H1 (cell line): ENCODE measurements at regions not wholly inside any gene's neighbourhood (a gene's known extent, or its start where the extent isn't known, plus 50 kb on each side); places are given as distances from the start of the nearest gene placed in this dataset.

Source experiments
- CTCF ChIA-PET: fragments of 300-600 bp; sonication (Branson Sonifier 250); formaldehyde crosslinking; loops from one replicate; lab custom pipeline; 2021; ENCODE audit not compliant: partially characterized antibody; lab: Charles Lee
- POLR2A ChIA-PET: fragments of 300-600 bp; sonication (Branson Sonifier 250); formaldehyde crosslinking; loops from one replicate; lab custom pipeline; 2021; ENCODE audit warnings: inconsistent platforms; ENCODE audit not compliant: partially characterized antibody; lab: Charles Lee
- DNase-seq, 2 experiments: peaks; one replicate each; pipeline versions ENCODE4 v3.0.0 to v3.0.0-alpha.2; 2010 to 2022; ENCODE audit warnings: low spot score in 2 of 2, low read depth in 1 of 2, mixed read lengths in 1 of 2
- FAIRE-seq: peaks from 2 replicates; lab custom pipeline; 2011; peaks lifted over from hg19 to GRCh38; lab: Jason Lieb, UNC
- H2AFZ ChIP-seq: 2 replicates; pipeline ENCODE4 v1.8.1; 2012; ENCODE audit warnings: low read length, inconsistent platforms
- H2AK5ac ChIP-seq: 2 replicates; pipeline ENCODE4 v1.6.1; 2013; ENCODE audit warnings: low read depth, low read length
- H2BK120ac ChIP-seq: replicated peaks from 2 replicates; pipeline ENCODE3; 2013; ENCODE audit warnings: low read depth, low read length, inconsistent platforms
- H2BK12ac ChIP-seq: 2 replicates; pipeline ENCODE4 v1.6.1; 2013; ENCODE audit warnings: low read depth, low read length
- H2BK15ac ChIP-seq: 2 replicates; pipeline ENCODE4 v1.6.1; 2013; ENCODE audit warnings: low read length
- H2BK20ac ChIP-seq: 2 replicates; pipeline ENCODE4 v1.6.1; 2013; ENCODE audit warnings: low read length
- H2BK5ac ChIP-seq: 2 replicates; pipeline ENCODE4 v1.6.1; 2013; ENCODE audit warnings: low read depth, low read length
- H3K14ac ChIP-seq: 2 replicates; pipeline ENCODE4 v1.6.1; 2013; ENCODE audit warnings: inconsistent platforms; ENCODE audit not compliant: insufficient read length
- H3K18ac ChIP-seq: 2 replicates; pipeline ENCODE4 v1.6.1; 2013; ENCODE audit warnings: low read length; ENCODE audit errors: extremely low read depth
- H3K23ac ChIP-seq: 2 replicates; pipeline ENCODE4 v1.6.1; 2013; ENCODE audit warnings: inconsistent platforms; ENCODE audit not compliant: insufficient read length
- H3K23me2 ChIP-seq: 2 replicates; pipeline ENCODE4 v1.6.1; 2013; ENCODE audit warnings: low read depth, low read length
- H3K27ac ChIP-seq: 2 replicates; pipeline ENCODE4 v1.6.1; 2011; ENCODE audit warnings: low read depth, low read length, inconsistent platforms
- H3K27me3 ChIP-seq, 4 experiments: replicated peaks in 1 of 4; 1 replicate in 1 of 4; 2 replicates in 3 of 4; pipeline versions ENCODE4 v1.6.1 to v1.8.1; 2011 to 2013; ENCODE audit warnings: low read length in 3 of 4, mild to moderate bottlenecking in 3 of 4, inconsistent platforms in 2 of 4, mixed read lengths in 2 of 4, moderate library complexity in 1 of 4; ENCODE audit not compliant: control insufficient read depth in 3 of 4, insufficient read depth in 3 of 4; ENCODE audit errors: extremely low read depth in 1 of 4
- H3K36me3 ChIP-seq, 4 experiments: 2 replicates each; pipeline versions ENCODE4 v1.6.1 to v1.8.1; 2011 to 2013; ENCODE audit warnings: mild to moderate bottlenecking in 4 of 4, low read length in 3 of 4, moderate library complexity in 2 of 4, control low read depth in 1 of 4, inconsistent platforms in 1 of 4; ENCODE audit not compliant: insufficient read depth in 4 of 4, control insufficient read depth in 2 of 4
- H3K4ac ChIP-seq: replicated peaks from 2 replicates; pipeline ENCODE3; 2013; ENCODE audit warnings: low read length, low read depth, mixed read lengths, inconsistent platforms; ENCODE audit not compliant: insufficient read length
- H3K4me1 ChIP-seq, 4 experiments: replicated peaks in 1 of 4; 1 replicate in 1 of 4; 2 replicates in 3 of 4; pipeline versions ENCODE4 v1.6.1 to v1.8.1; 2011 to 2013; ENCODE audit warnings: low read length in 3 of 4, inconsistent platforms in 2 of 4, mixed read lengths in 1 of 4; ENCODE audit not compliant: insufficient read depth in 4 of 4, control insufficient read depth in 3 of 4
- H3K4me2 ChIP-seq, 2 experiments: 2 replicates each; pipeline versions ENCODE4 v1.6.1 to v1.8.1; 2011 to 2013; ENCODE audit warnings: low read depth in 2 of 2, low read length in 2 of 2, control low read depth in 1 of 2, inconsistent platforms in 1 of 2, mild to moderate bottlenecking in 1 of 2; ENCODE audit not compliant: insufficient read depth in 1 of 2
- H3K4me3 ChIP-seq, 4 experiments: fragments of 200-600, 300-600 bp in 1 of 4; sonication (generic), shearing (Covaris generic), sonication (Bioruptor Twin) in 1 of 4; 2 replicates each; pipeline versions ENCODE4 v1.5.1 to v1.8.1; 2011 to 2016; ENCODE audit warnings: low read length in 4 of 4, low read depth in 3 of 4, control low read depth in 2 of 4, inconsistent platforms in 2 of 4, mild to moderate bottlenecking in 2 of 4, mixed read lengths in 1 of 4, moderate library complexity in 1 of 4; ENCODE audit not compliant: insufficient read depth in 2 of 4; ENCODE audit errors: extremely low read depth in 1 of 4
- H3K56ac ChIP-seq: replicated peaks from 2 replicates; pipeline ENCODE3; 2013; ENCODE audit warnings: low read depth, mild to moderate bottlenecking, mixed read lengths, low read length, inconsistent platforms; ENCODE audit not compliant: insufficient read length
- H3K79me1 ChIP-seq: 2 replicates; pipeline ENCODE4 v1.6.1; 2013; ENCODE audit warnings: low read depth, low read length, control low read depth
- H3K79me2 ChIP-seq, 2 experiments: 2 replicates each; pipeline versions ENCODE4 v1.6.1 to v1.8.1; 2012 to 2013; ENCODE audit warnings: low read length in 2 of 2, mild to moderate bottlenecking in 2 of 2, inconsistent platforms in 1 of 2; ENCODE audit not compliant: insufficient read depth in 2 of 2, control insufficient read depth in 1 of 2
- H3K9ac ChIP-seq, 4 experiments: replicated peaks in 1 of 4; 1 replicate in 1 of 4; 2 replicates in 3 of 4; pipeline versions ENCODE4 v1.6.1 to v1.8.1; 2011 to 2013; ENCODE audit warnings: low read depth in 3 of 4, low read length in 3 of 4, control low read depth in 2 of 4, mild to moderate bottlenecking in 2 of 4, moderate library complexity in 2 of 4, inconsistent platforms in 1 of 4; ENCODE audit errors: extremely low read depth in 1 of 4
- H3K9me3 ChIP-seq, 2 experiments: 2 replicates each; pipeline versions ENCODE4 v1.6.1 to v1.8.1; 2012 to 2013; ENCODE audit warnings: mild to moderate bottlenecking in 2 of 2, moderate library complexity in 2 of 2, control low read depth in 1 of 2, inconsistent platforms in 1 of 2, low read depth in 1 of 2, low read length in 1 of 2, mixed read lengths in 1 of 2; ENCODE audit not compliant: insufficient read depth in 2 of 2
- H4K20me1 ChIP-seq, 2 experiments: replicated peaks in 1 of 2; 2 replicates each; pipeline versions ENCODE3 to v1.8.1; 2011 to 2013; ENCODE audit warnings: inconsistent platforms in 2 of 2, low read length in 2 of 2, mild to moderate bottlenecking in 1 of 2; ENCODE audit not compliant: insufficient read depth in 2 of 2, control insufficient read depth in 1 of 2
- H4K5ac ChIP-seq: 2 replicates; pipeline ENCODE4 v1.6.1; 2013; ENCODE audit warnings: low read length, low read depth, mixed read lengths, inconsistent platforms; ENCODE audit not compliant: insufficient read length
- H4K8ac ChIP-seq: 2 replicates; pipeline ENCODE4 v1.8.0; 2013; ENCODE audit warnings: mild to moderate bottlenecking, moderate library complexity, low read length, inconsistent platforms; ENCODE audit not compliant: insufficient read depth; ENCODE audit errors: extremely low read depth
- H4K91ac ChIP-seq: replicated peaks from 2 replicates; pipeline ENCODE3; 2013; ENCODE audit warnings: low read length, mixed read lengths, inconsistent platforms; ENCODE audit not compliant: insufficient read length
- ATF2 ChIP-seq: IDR thresholded peaks from 2 replicates; pipeline ENCODE4 v1.6.1; 2012; ENCODE audit warnings: low read length, inconsistent platforms
- BRCA1 ChIP-seq: IDR thresholded peaks from 2 replicates; pipeline ENCODE4 v1.6.1; 2012; ENCODE audit warnings: low read depth, low read length, improper control_type of control experiment
- CREB1 ChIP-seq: IDR thresholded peaks from 2 replicates; pipeline ENCODE4 v1.6.1; 2012; ENCODE audit warnings: inconsistent platforms
- CTBP2 ChIP-seq: IDR thresholded peaks from 2 replicates; pipeline ENCODE4 v1.7.0; 2011; ENCODE audit warnings: borderline replicate concordance, mild to moderate bottlenecking, moderate library complexity, mixed read lengths, low read length; ENCODE audit not compliant: insufficient read depth, insufficient read length
- SIN3A ChIP-seq, 2 experiments: IDR thresholded peaks in 1 of 2; conservative IDR thresholded peaks in 1 of 2; 2 replicates each; pipeline ENCODE4 v1.6.1; 2011 to 2012; ENCODE audit warnings: low read length in 2 of 2, improper control_type of control experiment in 1 of 2, low read depth in 1 of 2, mild to moderate bottlenecking in 1 of 2
- SIRT6 ChIP-seq: IDR thresholded peaks from one replicate; pipeline ENCODE4 v1.7.1; 2012; ENCODE audit warnings: low read length, inconsistent platforms
- SP4 ChIP-seq: IDR thresholded peaks from 2 replicates; pipeline ENCODE4 v1.6.1; 2012; ENCODE audit warnings: low read length, inconsistent platforms
- YY1 ChIP-seq: IDR thresholded peaks from 2 replicates; pipeline ENCODE4 v1.6.1; 2011; ENCODE audit warnings: low read depth, mild to moderate bottlenecking, low read length
- WGBS, 2 experiments: shearing (Covaris generic) in 1 of 2; methylation state at CpG; one replicate each; pipeline versions ENCODE4 v1.1.6 to v1.1.7; 2013 to 2015; ENCODE audit warnings: low lambda C conversion rate in 2 of 2, mixed read lengths in 2 of 2, inconsistent platforms in 1 of 2, low coverage in 1 of 2, missing lambda C conversion rate in 1 of 2; ENCODE audit not compliant: insufficient replicate concordance in 2 of 2, insufficient coverage in 1 of 2, insufficient read length in 1 of 2; ENCODE audit errors: extremely low coverage in 1 of 2, missing lambda C conversion rate in 1 of 2; 5-methylcytosine and 5-hydroxymethylcytosine counted together
- TF ChIP-seq, protein P1 (sequence below), 3 experiments: IDR thresholded peaks; 1 replicate in 2 of 3; 2 replicates in 1 of 3; pipeline versions ENCODE4 v1.5.1 to v1.6.1; 2011; ENCODE audit warnings: low read length in 3 of 3, mild to moderate bottlenecking in 3 of 3, inconsistent platforms in 2 of 3, low read depth in 1 of 3, moderate library complexity in 1 of 3; ENCODE audit not compliant: insufficient read depth in 1 of 3; ENCODE audit errors: control extremely low read depth in 1 of 3
- TF ChIP-seq, protein P2 (sequence below): IDR thresholded peaks from 2 replicates; pipeline ENCODE4 v1.6.1; 2012; ENCODE audit warnings: inconsistent platforms

DNA sequence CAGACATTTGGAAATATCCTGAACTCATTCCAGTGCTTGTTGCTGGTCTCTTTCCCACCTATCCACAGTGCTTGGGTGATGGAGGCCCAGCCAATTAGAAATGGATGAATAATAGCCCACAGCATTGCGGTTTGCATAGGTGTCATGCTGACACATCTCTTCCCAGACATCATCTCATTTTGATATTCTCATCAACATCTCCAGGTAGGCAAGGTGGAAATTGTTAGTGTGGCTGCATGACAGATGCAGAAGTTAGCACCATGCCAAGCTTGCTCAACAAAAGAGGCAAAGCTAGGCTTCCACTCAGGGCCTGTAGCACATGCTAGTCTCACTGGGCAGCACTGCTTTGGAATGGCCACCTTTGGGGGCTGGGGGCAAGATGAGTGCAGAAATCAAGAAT, 1118.9 kb downstream of the VRK1 start:
- Histone ChIP-seq H2BK5ac (no peak overlapping the region), H3K4me3 (no peak overlapping the region), H3K9ac (no peak overlapping the region), H2BK12ac (no peak overlapping the region), H3K56ac (no peak overlapping the region), H2BK20ac (no peak overlapping the region), H4K91ac (no peak overlapping the region), H4K5ac (no peak overlapping the region), H3K14ac (no peak overlapping the region), H2BK15ac (no peak overlapping the region), H3K79me1 (no peaks in the 10 kb centered on the region), H2BK120ac (no peak overlapping the region), H3K23ac (no peak overlapping the region), H3K79me2 (no peaks in the 10 kb centered on the region), H4K8ac (no peak overlapping the region), H2AFZ (no peak overlapping the region), H3K9me3 (no peaks in the 10 kb centered on the region), H3K23me2 (no peaks in the 10 kb centered on the region), H3K27ac (no peak overlapping the region), H3K4me2 (no peak overlapping the region), H3K4me1 (no peaks in the 10 kb centered on the region), H3K4ac (no peak overlapping the region), H3K18ac (no peak overlapping the region), H3K36me3 (no peaks in the 10 kb centered on the region), H2AK5ac (no peak overlapping the region), H3K27me3 (no peaks in the 10 kb centered on the region), H4K20me1 (no peaks in the 10 kb centered on the region)
- ChIA-PET CTCF (no interaction called here), POLR2A (no interaction called here)
- DNase-seq (no peak), FAIRE-seq (no peak)
- 86% methylated on average over 1 of the region's 1 CpG; no CpG with 5 or more reads in 1 of the 2 experiments for WGBS, 2 experiments
- TF ChIP-seq SIRT6 (no peak), CREB1 (no peak), BRCA1 (no peak), CTBP2 (no peak), SIN3A (conservative IDR thresholded peaks at IDR 0.05 in 1 of 2, IDR thresholded peaks at IDR 0.05 in 1 of 2; ENCODE audit: low read depth in 1 of 2, low read length in 2 of 2) (no peak), YY1 (no peak), SP4 (no peak), ATF2 (no peak)
- TF ChIP-seq, protein P1, sequence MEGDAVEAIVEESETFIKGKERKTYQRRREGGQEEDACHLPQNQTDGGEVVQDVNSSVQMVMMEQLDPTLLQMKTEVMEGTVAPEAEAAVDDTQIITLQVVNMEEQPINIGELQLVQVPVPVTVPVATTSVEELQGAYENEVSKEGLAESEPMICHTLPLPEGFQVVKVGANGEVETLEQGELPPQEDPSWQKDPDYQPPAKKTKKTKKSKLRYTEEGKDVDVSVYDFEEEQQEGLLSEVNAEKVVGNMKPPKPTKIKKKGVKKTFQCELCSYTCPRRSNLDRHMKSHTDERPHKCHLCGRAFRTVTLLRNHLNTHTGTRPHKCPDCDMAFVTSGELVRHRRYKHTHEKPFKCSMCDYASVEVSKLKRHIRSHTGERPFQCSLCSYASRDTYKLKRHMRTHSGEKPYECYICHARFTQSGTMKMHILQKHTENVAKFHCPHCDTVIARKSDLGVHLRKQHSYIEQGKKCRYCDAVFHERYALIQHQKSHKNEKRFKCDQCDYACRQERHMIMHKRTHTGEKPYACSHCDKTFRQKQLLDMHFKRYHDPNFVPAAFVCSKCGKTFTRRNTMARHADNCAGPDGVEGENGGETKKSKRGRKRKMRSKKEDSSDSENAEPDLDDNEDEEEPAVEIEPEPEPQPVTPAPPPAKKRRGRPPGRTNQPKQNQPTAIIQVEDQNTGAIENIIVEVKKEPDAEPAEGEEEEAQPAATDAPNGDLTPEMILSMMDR (IDR thresholded peaks at IDR 0.05; ENCODE audit: control extremely low read depth in 1 of 3, insufficient read depth in 1 of 3, low read depth in 1 of 3, low read length in 3 of 3) = no peak
- TF ChIP-seq, protein P2, sequence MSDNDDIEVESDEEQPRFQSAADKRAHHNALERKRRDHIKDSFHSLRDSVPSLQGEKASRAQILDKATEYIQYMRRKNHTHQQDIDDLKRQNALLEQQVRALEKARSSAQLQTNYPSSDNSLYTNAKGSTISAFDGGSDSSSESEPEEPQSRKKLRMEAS = no peak
